CMK (cell line): ENCODE measurements at regions not wholly inside any gene's neighbourhood (a gene's known extent, or its start where the extent isn't known, plus 50 kb on each side); places are given as distances from the start of the nearest gene placed in this dataset.
"Not testable (repeated sequence)": the region's sequence is repeated elsewhere in the genome, so short reads cannot be mapped to it uniquely, and the experiment has no call there.

Experiments used
- DNase-seq: peaks from one replicate; pipeline ENCODE4 v3.0.0-alpha.2; 2010; ENCODE audit warnings: low read depth

DNA sequence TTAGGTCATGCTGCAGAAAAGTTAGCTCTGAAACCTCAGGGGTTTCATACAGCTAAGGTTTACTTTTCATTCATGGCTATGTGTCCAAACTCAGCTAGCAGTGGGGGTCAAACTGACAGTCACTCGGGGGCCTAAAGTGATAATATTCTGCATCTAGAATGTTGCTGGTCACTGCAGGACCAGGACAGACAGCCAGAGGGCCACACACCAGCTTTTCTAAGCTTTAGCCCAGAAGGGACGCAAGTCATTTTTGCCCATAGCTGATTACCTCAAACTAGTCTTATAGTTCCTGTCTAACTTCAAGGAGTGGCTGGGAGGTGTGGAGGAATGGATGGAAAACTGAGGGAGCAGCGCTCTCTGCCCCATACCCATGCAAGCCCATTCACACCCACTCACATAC lies 163.0 kb upstream of the NLRP1 start:
- DNase-seq, result no peak

DNA sequence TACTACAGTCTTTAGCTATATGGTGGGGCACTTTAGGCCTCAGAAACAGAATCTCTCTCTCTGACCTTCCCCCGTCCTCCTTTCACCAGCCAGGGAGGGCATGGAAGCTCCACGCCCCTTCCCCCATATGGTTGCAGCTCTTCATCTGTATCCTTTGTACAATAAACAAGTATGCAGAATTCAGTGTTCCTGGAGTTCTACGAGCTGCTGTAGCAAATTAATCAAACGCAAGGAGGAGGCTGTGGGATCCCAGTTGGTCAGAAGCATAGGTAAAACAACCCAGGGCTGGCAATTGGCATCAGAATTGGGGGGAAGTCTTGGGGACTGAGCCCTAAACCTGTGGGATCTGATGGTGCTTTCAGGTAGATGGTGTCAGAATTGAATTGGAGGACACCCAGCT lies 163.7 kb upstream of the NLRP1 start:
- no peak for DNase-seq

DNA sequence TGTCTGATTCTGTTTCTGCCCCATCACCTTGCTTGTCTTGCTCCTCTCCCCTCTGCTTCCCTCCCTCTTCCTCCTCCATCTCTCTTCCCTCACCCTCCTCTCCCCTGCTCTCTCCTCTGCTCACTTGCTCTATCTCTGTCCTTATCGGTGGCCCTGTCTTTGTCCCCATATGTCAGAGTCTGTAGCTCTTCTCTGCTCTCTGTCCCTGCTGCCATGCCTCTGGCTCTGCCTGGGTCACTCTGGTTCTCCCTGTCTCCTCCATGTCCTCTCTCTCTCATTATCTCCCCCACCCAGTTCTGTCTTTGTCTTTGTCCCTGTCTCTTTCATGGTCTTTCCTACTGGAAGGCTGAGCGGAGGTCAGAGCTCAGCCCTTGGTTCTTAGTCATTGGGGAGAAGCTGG lies 169.1 kb upstream of the NLRP1 start:
- DNase-seq, result no peak

DNA sequence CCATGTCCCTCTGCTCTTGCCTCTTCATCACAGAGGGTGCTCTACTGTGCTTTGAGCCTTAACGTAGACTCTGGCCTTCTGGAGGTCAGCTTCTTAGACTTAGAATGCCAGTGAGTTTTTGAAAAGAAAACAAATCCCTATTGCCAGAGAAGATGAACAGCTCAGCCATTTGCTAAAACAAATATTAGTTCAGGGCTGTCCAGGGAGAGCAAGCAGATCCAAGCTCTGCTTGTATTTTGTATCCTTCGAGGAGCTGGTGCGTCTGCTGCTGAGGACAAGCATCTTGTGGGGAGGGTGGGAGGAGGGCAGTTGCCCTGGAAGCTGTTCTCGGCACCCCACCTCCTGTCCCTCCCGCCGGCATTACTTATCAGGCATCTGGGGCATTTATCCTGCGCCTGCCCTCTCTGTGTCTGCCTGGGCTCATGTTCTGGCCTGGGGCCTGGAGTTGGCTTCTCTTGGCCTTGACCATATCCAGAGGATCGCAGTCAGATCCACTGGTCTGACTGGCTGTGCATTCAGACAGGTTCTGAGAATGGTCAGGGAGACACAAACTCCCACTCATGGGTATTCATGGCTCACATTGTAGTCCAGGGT lies 173.1 kb upstream of the NLRP1 start:
- DNase-seq, result no peak

DNA sequence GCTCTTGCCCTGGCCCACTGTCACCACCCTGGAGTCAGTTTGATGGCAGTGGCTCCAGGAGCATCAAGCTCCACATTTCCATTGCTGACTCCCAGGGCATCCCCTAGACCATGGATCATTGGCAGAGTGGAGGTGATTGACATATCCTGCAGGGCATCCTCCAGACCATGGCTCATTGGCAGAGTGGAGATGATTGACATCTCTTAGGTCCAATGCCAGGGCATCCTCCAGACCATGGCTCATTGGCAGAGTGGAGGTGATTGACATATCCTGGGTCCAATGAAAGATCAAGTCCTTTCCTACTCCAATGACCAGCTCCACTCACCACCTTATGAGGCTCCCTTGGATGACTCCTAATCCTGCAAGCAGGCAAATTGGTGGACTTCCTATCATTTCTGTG lies 174.3 kb upstream of the NLRP1 start:
- DNase-seq, result no peak

DNA sequence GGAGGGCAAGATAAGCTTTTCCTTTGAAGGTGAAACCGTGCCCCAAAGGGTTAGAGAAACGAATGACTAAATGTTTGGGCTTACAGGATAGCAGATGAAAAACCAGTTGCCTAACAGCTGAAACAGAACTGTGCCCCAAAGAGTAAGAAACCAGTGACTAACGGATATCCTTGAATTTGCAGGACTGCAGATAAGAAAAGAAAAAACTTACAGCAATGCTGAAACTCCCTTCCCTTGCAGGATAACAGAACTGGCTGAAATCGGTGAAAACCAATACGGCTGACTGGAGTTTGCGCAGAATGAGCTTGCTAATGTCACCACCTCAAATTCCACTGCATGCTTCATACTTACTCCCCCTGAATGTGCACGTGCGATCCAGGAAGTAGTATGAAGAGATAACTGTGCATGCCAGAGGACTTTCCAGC lies 175.2 kb upstream of the NLRP1 start:
- DNase-seq, result no peak

DNA sequence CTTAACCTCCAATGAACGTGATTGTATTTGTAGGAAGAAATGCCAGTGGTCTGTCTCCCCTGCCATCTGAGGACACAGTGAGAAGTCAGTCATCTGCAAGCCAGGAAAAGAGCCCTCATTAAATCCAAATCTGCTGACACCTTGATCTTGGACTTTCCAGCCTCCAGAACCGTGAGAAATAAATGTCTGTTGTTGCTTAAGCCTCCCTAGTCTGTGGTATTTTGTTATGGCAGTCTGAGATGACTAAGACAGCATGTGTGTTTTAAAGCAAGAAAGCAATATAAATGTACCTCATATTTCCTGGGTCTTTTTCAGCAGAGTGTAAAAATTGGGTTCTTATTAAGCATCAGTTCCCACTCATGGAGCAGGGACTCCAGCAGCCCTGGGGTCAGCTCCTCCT lies 177.9 kb upstream of the NLRP1 start:
- no peak for DNase-seq

DNA sequence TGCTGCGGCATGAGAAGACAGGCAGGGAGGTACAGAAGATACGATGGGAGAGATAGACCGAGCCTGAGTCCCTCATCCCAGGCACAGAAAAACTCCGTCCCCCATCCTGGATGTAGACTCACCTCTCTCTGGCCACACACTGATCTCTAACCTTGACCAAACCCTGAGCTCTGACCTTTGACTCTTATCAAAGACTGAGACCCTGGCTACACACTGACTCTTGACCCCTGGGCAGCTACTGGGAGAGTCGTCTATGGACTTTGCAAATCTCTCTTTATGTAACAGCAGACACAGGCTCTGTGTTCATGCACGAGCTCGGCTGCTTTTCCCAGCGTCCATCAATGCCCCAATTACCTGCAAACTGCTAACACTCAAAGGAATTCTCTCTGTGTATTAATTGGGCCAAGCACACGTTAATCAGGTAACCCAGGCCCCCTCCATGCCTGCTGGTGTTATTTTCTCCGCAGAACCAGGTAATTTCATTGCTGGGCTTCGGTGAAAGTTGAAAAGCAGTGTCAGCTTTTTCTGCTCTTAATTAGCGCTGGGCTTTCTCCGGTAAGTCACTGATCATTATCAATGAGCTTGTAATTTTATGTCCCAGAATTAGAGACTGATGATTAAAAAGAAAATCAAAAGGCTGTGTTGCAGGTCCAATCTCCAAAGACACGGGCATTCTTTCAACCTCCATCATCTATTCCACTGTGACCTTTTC lies 179.4 kb upstream of the NLRP1 start:
- DNase-seq, result no peak

DNA sequence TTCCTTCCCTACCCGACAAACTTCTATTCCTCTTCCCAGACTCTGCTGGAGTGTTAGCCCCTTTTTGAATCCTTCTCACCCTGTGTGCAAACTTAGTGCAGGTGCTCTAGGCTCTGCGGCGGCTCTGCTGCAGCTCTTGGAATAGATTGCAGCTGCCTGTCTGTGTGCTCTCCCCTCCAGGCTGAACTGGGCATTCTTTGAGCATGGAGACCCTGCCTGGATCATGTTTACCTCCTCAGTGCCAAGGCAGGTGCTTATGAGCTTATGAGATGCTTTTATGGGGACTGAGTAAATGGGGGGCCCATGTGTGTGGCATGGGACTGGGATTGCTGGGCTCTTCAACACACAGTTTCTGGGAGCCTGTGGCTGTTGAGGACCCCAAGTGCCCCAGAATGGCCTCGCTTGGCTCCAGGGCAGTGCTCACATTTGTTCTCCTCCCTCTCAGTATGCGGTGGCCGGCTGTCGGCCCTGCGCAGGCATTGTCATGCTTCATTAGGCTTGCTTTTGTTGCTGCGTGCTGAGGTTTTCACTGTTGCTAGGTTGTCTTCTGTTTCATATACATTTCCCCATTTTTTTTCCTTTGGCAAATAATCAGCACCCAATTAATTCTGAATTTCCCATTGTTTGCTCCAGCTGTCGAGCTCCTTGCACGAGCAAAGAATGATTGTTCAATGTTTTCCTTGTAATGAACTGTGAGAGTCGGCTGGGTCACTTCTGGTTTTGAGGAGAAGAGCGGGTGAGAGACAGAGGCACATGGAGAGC lies 185.5 kb upstream of the NLRP1 start:
- DNase-seq, result no peak

DNA sequence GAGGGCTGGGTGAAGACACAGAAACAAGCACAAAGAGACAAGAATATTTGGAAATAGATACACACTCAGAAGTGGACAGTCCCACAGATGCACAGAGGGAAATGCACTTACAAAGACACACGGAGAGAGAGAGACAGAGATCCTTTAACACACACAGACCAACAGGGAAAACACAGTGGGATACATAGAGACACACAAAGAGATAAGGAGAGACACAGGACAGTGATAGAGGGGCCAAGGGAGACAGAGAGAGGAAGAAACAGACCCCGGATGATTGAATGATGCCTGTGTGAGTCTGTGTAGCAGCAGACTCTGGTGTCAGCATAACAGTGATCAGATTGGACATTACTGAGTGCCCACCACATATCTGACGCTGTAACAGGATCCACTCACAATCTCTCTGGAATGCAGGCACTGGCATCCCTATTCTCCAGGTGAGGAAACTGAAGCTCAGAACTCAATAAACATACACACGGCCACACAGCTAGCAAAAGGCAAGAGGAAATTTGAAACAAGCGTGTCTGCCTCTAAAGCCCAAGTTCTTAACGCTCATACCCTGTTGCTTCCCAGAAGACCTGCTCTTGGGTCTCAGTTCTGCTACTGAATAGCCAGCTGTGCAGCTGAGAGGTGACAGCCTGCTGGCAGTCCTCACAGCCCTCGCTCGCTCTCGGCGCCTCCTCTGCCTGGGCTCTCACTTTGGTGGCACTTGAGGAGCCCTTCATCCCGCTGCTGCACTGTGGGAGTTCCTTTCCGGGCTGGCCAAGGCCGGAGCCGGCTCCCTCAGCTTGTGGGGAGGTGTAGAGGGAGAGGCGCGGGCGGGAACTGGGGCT lies 186.3 kb upstream of the NLRP1 start:
- DNase-seq, result no peak

DNA sequence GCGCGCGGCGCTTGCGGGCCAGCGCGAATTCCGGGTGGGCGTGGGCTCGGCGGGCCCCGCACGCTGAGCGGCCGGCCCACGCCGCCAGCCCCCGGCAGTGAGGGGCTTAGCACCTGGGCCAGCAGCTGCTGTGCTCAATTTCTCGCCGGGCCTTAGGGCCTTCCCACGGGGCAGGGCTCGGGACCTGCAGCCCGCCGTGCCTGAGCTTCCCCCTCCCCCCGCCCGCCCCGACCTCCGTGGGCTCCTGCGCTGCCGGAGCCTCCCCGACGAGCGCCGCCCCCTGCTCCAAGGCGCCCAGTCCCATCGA lies 186.9 kb upstream of the NLRP1 start:
- DNase-seq, result not testable (repeated sequence)

DNA sequence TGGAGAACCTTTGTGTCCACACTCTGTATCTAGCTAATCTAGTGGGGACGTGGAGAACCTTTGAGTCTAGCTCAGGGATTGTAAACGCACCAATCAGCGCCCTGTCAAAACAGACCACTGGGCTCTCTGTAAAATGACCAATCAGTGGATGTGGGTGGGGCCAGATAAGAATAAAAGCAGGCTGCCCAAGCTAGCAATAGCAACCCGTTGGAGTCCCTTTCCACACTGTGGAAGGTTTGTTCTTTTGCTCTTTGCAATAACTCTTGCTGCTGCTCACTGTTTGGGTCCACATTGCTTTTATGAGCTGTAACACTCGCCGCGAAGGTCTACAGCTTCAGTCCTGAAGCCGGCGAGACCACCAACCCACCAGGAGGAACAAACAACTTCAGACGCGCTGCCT lies 187.7 kb upstream of the NLRP1 start:
- DNase-seq, result not testable (repeated sequence)

DNA sequence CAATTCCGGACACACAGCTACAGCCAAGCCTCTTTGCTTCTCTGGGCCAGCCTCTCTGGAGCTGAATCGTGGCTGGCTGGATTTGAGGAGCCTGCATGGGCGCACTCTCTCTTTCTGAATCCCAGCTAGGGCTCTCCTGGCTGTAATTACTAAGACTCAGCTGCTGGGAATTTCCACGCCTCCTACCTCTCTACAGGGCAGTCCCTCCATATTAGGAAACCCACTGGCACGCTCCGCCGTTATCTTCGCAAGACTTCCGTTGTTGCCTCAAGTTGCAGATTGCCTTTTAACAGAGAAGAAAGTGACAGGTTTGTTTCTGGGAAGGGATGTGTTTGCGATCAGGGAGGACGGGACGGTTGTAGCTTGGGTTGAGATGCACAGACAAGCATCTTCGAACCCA lies 188.4 kb upstream of the NLRP1 start:
- DNase-seq, result no peak

DNA sequence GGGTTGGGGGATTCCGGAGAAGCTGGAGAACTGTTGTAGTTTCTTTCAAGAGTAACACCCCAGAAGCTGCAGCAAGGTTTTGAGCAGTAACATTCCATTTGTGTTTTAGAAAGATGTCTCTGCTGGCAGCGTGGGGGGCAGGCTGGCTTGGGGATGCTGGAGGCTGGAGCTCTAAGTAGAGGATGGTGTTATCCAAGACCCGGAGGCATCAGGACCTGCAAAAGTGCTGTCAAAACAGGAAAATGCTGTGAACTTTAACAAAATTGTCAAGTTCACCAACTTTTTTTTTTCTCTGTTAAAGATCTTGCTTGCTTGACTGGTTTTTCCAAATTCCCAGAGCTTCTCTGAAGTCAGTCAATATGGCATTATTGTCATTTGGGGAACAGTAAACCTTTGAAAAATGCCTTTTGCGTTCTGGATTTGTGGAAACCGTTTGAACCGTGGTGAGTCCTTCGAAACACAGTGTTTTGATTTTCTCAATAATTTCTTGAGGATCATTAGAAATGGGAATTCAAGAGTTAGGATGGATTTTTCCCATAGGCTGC lies 189.6 kb upstream of the NLRP1 start:
- no peak for DNase-seq

DNA sequence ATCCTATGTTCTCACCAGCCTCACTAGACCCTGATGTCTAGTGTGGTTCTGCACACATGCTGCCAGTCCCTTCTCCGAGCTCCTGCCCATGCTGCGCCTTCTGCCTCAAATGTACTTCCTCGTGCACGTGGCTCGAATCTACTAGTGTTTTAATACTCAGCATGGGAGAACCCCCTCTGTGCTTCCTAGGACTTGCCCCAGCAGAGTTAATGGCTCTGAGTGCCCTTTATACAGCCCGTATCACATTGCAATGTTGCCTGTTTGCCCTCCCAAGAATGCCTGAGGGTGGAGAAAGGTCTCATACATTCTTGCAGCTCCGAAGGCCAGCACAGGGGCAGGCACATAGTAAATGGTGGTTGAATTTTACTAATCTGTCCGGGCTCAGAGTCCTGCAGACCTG lies 190.8 kb upstream of the NLRP1 start:
- DNase-seq, result no peak

DNA sequence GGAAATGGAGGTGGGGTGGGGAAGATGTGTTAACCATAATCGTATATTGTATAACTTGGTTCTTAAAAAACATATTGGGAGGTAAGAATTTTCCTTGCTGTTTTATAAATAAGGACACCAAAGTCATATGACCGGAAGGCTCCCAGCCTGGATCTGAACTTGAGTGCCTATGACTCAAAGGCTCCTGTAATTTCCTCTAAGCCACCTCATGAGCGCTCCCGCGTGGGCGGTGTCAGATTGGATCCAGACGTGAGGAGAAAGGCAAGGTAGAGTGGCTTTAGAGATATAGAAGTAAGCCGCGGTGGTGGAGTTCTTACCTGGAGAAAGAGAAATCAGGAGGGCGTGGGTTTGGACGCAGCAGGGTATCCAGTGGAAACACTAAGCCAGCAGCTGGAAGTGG lies 196.2 kb upstream of the NLRP1 start:
- no peak for DNase-seq

DNA sequence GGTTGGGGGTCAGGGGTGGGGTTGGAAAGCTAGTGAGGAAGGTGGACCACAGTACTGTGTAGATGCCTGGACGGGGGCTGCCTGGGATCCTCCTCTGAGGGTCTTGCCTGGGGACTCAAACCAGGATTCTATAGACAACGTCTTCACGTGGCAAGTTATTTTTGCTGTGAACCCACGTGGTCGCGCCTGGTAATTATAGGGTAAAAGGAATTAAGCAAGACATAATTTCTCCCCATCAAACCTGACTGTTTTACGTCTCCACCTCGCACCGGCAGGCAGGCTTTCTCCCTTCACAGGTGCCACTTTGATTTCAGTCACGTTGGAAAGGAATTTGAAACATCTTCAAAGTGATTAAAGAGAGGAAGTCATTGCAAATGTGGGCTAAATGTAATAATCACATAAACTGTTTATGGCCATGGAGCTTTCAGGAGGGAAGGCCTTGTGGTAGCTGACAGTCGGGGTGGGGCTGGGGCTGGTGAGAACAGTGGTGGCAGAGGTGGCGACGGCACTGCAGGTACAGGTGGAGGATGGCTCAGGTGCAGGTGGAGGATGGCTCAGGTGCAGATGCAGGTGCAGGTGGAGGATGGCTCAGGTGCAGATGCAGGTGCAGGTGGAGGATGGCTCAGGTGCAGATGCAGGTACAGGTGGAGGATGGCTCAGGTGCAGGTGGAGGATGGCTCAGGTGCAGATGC lies 197.1 kb upstream of the NLRP1 start:
- no peak for DNase-seq

DNA sequence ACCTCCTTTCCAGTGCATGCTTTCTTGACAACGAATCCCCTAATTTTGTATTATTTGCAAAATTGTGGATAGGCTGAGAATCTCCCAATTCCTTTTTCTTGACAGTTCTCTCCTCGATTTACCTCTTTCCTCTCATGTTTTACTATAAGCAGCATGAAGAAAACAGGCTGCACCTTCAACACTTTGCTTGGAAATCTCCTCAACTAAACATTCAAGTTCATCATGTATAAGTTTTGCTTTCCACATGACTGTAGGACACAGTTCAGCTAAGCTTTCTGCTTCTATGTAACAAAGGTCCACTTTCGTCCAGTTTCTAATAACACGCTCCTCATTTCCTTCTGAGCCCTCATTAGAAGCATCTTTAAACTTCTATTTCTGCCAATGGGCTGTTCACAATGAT lies 199.0 kb upstream of the NLRP1 start:
- no peak for DNase-seq

DNA sequence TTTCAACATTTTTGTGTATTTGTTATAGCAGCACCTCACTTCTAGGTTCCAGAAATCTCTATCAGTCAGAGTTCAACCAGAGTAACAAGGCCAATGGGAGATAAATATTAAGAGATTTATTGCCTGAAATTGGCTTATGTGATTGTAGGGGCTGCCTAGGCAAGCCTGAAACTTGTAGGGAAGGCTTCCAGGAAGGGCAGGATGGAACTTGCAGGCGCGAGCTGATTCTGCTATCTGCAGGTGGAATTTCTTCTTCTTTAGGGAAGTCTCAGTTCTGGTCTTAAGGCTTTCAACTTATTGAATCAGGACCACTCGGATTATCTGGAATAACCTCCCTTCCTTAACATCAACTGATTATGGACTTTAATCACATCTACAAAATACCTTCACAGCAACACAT lies 199.5 kb upstream of the NLRP1 start:
- no peak for DNase-seq

DNA sequence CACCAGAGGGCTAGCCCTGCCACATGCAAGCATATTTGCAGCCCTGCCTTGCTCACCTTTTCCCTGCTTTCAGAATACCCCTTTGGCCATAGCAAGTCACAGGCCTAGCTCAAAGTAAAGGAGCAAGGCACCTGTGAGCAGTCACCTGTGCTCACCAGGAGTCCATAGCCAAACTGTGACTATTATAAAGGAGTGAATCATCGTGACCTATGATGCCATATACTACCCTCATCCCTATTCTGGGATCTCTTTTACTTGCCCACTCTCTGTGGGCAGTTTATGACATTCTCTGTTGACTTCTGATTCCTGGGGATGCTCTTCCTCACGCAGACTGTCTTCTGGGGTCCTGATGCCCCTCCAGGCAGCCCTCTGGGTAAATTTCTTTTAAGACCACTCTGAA lies 200.5 kb upstream of the NLRP1 start:
- DNase-seq, result no peak

DNA sequence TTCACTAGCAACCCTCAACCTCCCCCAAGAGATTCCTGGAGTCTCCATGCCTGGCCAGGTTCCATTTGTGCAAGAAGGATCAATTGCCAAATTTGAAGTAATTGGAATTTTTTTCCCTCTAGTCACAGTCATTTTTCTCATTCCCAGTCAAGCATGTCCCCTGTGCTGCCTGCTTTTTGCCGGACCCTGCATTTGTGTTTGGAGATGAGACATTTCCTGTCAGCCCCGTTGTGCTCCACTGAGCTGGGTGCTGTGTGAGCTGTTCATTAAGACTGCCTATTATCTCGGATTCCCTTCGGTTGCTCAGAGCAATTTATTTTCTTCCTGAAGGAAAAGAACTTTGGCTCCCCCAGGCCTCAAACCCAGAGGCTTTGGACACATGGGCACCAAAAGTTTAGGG lies 201.0 kb upstream of the NLRP1 start:
- DNase-seq, result no peak
